CD14-positive monocyte (primary cell): ENCODE measurements at regions not wholly inside any gene's neighbourhood (a gene's known extent, or its start where the extent isn't known, plus 50 kb on each side); places are given as distances from the start of the nearest gene placed in this dataset.

ENCODE experiments used
- DNase-seq, 3 donors: peaks; one replicate each; pipeline ENCODE4 v3.0.0-alpha.2; 2011 to 2022
- H2AFZ ChIP-seq: 2 replicates; pipeline ENCODE4 v1.6.0; 2012; ENCODE audit warnings: mild to moderate bottlenecking, low read depth, low read length, inconsistent platforms; ENCODE audit not compliant: insufficient read depth, poor library complexity, severe bottlenecking
- H3K27ac ChIP-seq, 2 donors: 1 replicate in 1 of 2; 2 replicates in 1 of 2; pipeline ENCODE4 v1.5.1; 2012 to 2013; ENCODE audit warnings: low read length in 2 of 2, control low read depth in 1 of 2, inconsistent platforms in 1 of 2, low read depth in 1 of 2, mild to moderate bottlenecking in 1 of 2
- H3K27me3 ChIP-seq, 2 donors: one replicate each; pipeline versions ENCODE4 v1.6.0 to v1.6.1; 2011 to 2013; ENCODE audit warnings: low read length in 2 of 2; ENCODE audit not compliant: control insufficient read depth in 2 of 2, insufficient read depth in 2 of 2
- H3K36me3 ChIP-seq, 2 donors: replicated peaks in 1 of 2; 1 replicate in 1 of 2; 2 replicates in 1 of 2; pipeline versions ENCODE4 v1.5.1 to v1.6.1; 2012 to 2013; ENCODE audit warnings: low read length in 2 of 2, control low read depth in 1 of 2, inconsistent platforms in 1 of 2, mild to moderate bottlenecking in 1 of 2; ENCODE audit not compliant: insufficient read depth in 2 of 2, control insufficient read depth in 1 of 2
- H3K4me1 ChIP-seq, 2 donors: 1 replicate in 1 of 2; 2 replicates in 1 of 2; pipeline versions ENCODE4 v1.5.1 to v1.6.1; 2012 to 2013; ENCODE audit warnings: low read length in 2 of 2, control low read depth in 1 of 2, inconsistent platforms in 1 of 2, mild to moderate bottlenecking in 1 of 2, moderate library complexity in 1 of 2; ENCODE audit not compliant: insufficient read depth in 2 of 2, control insufficient read depth in 1 of 2
- H3K4me2 ChIP-seq: replicated peaks from 2 replicates; pipeline ENCODE3; 2012; ENCODE audit warnings: low read length, moderate library complexity, mild to moderate bottlenecking; ENCODE audit not compliant: poor library complexity, severe bottlenecking; ENCODE audit errors: extremely low read depth
- H3K4me3 ChIP-seq, 3 experiments: fragments of 200-600 bp in 1 of 3; sonication (generic) in 1 of 3; replicated peaks in 1 of 3; 1 replicate in 2 of 3; 2 replicates in 1 of 3; pipeline ENCODE4 v1.5.1; 2011 to 2013; ENCODE audit warnings: low read length in 3 of 3, mild to moderate bottlenecking in 3 of 3, control low read depth in 2 of 3, low read depth in 2 of 3, inconsistent platforms in 1 of 3, moderate library complexity in 1 of 3
- H3K79me2 ChIP-seq: 2 replicates; pipeline ENCODE4 v1.6.0; 2012; ENCODE audit warnings: mild to moderate bottlenecking, control low read depth, inconsistent platforms, low read length, moderate library complexity; ENCODE audit not compliant: insufficient read depth
- H3K9ac ChIP-seq: 2 replicates; pipeline ENCODE4 v1.6.0; 2017; ENCODE audit warnings: low read length, mild to moderate bottlenecking; ENCODE audit not compliant: insufficient read depth, poor library complexity, severe bottlenecking
- H3K9me3 ChIP-seq, 2 donors: replicated peaks in 1 of 2; 1 replicate in 1 of 2; 2 replicates in 1 of 2; pipeline versions ENCODE4 v1.5.1 to v1.6.1; 2012 to 2013; ENCODE audit warnings: low read length in 2 of 2, control low read depth in 1 of 2; ENCODE audit not compliant: control insufficient read depth in 1 of 2, insufficient read depth in 1 of 2
- H4K20me1 ChIP-seq: 2 replicates; pipeline ENCODE4 v1.6.0; 2012; ENCODE audit warnings: mild to moderate bottlenecking, low read length, control low read depth, moderate library complexity; ENCODE audit not compliant: insufficient read depth
- H3K27ac Mint-ChIP-seq, 7 donors: one replicate each; pipeline ENCODE4 v1.8.0; 2020; ENCODE audit warnings: mild to moderate bottlenecking in 7 of 7, mixed read lengths in 7 of 7, moderate library complexity in 6 of 7, inconsistent platforms in 2 of 7
- H3K27me3 Mint-ChIP-seq, 3 donors: one replicate each; pipeline ENCODE4 v1.8.0; 2021 to 2022; ENCODE audit warnings: low read depth in 3 of 3, mild to moderate bottlenecking in 3 of 3, mixed read lengths in 3 of 3, moderate library complexity in 3 of 3, inconsistent platforms in 1 of 3
- H3K36me3 Mint-ChIP-seq, 2 donors: one replicate each; pipeline ENCODE4 v1.8.0; 2020; ENCODE audit warnings: mixed read lengths in 2 of 2, inconsistent platforms in 1 of 2, mild to moderate bottlenecking in 1 of 2
- H3K4me1 Mint-ChIP-seq: one replicate; pipeline ENCODE4 v1.8.0; 2020; ENCODE audit warnings: mild to moderate bottlenecking, mixed read lengths
- H3K4me3 Mint-ChIP-seq, 2 donors: one replicate each; pipeline ENCODE4 v1.8.0; 2020; ENCODE audit warnings: mild to moderate bottlenecking in 2 of 2, mixed read lengths in 2 of 2, moderate library complexity in 1 of 2
- H3K9me3 Mint-ChIP-seq, 7 donors: one replicate each; pipeline ENCODE4 v1.8.0; 2020 to 2022; ENCODE audit warnings: mixed read lengths in 7 of 7, mild to moderate bottlenecking in 6 of 7, moderate library complexity in 6 of 7, inconsistent platforms in 2 of 7
- CTCF ChIP-seq: fragments of 200-600 bp; IDR thresholded peaks from one replicate; pipeline ENCODE4 v1.8.0; 2022; ENCODE audit warnings: antibody characterized with exemption, mild to moderate bottlenecking
- WGBS: methylation state at CpG from one replicate; pipeline ENCODE4 v1.1.5; 2013; ENCODE audit warnings: missing lambda C conversion rate; ENCODE audit not compliant: insufficient coverage; 5-methylcytosine and 5-hydroxymethylcytosine counted together
- intact Hi-C, 2 donors: fragments of 100-400 bp; cut with micrococcal nuclease; formaldehyde crosslinking; loops; one replicate each; pipeline versions ENCODE4 v1.15.0 to v1.15.1; 2023

DNA sequence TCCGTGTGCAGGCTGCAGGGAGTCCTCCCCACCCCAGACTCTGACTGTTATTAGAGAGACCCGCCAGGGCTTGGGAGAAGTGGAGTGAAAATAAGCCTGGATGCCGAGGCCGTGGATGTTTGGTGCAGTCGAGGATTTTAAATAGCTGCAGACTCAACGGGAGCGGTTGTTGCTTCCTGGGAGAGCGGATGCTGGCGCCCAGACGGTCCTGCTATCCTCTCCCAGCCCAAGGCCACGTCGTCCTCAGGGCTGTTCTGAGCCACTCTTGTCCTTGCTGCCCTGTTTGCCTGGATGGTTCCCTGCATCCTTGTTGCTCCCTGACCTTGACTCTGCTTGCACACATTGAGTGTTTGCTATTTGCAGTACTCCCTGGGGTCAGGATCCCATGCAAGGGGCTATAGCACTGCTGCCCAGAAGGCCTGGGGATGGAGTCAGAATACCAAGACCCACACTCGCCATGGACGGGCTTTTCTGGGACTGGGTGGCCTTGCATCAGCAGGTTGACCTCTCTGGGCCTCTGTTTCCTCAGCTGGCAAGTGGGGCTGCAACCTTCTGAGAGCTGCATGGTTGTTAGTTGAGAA is 205.3 kb upstream of the C1orf174 start:
- Mint-ChIP-seq H3K27ac (no peak overlapping the region), H3K36me3 (no peaks in the 10 kb centered on the region), H3K4me3 (no peak overlapping the region), H3K4me1 (no peaks in the 10 kb centered on the region), H3K27me3 (peaks cover 0 to 3% (median 2%) of the 10 kb centered on the region in 3 donors), H3K9me3 (peaks cover 0 to 11% (median 2%) of the 10 kb centered on the region in 7 donors)
- no peak for TF ChIP-seq CTCF
- Histone ChIP-seq H4K20me1 (no peaks in the 10 kb centered on the region), H3K79me2 (no peaks in the 10 kb centered on the region), H2AFZ (no peak overlapping the region), H3K36me3 (no peaks in the 10 kb centered on the region), H3K27me3 (no peaks in the 10 kb centered on the region), H3K9ac (no peak overlapping the region), H3K9me3 (no peaks in the 10 kb centered on the region), H3K4me3 (no peak overlapping the region), H3K4me1 (no peaks in the 10 kb centered on the region), H3K4me2 (no peak overlapping the region), H3K27ac (no peak overlapping the region)
- DNase-seq, result no peak
- WGBS, result 84% methylated on average over 12 of the region's 14 CpGs
- intact Hi-C loops, result no loop called here

GRCh38 chr1:4106731-4107130 is 206.7 kb upstream of the C1orf174 start:
- Histone ChIP-seq H3K36me3 (no peaks in the 10 kb centered on the region), H3K4me1 (no peaks in the 10 kb centered on the region), H3K27me3 (no peaks in the 10 kb centered on the region), H3K9me3 (no peaks in the 10 kb centered on the region), H3K79me2 (no peaks in the 10 kb centered on the region), H3K27ac (no peak overlapping the region), H3K9ac (no peak overlapping the region), H3K4me2 (no peak overlapping the region), H2AFZ (no peak overlapping the region), H4K20me1 (no peaks in the 10 kb centered on the region), H3K4me3 (no peak overlapping the region)
- peaks cover 0 to 3% (median 2%) of the 10 kb centered on the region in 3 donors for H3K27me3 Mint-ChIP-seq
- peaks cover 0 to 8% (median 2%) of the 10 kb centered on the region in 7 donors for H3K9me3 Mint-ChIP-seq
- no peaks in the 10 kb centered on the region for H3K4me1 Mint-ChIP-seq
- DNase-seq, result no peak
- H3K27ac Mint-ChIP-seq, result no peak overlapping the region
- intact Hi-C loops, result no loop called here
- H3K4me3 Mint-ChIP-seq, result no peak overlapping the region
- TF ChIP-seq CTCF, result no peak
- WGBS, result 87% methylated on average over 10 of the region's 10 CpGs
- no peaks in the 10 kb centered on the region for H3K36me3 Mint-ChIP-seq
